Glutamatergic neuron (in vitro differentiated cells): ENCODE measurements at regions not wholly inside any gene's neighbourhood (a gene's known extent, or its start where the extent isn't known, plus 50 kb on each side); places are given as distances from the start of the nearest gene placed in this dataset.

Experiments used
- DNase-seq: peaks from one replicate; pipeline ENCODE4 v3.0.0; 2022
- H3K27ac Mint-ChIP-seq: one replicate; pipeline ENCODE4 v1.8.0; 2020; ENCODE audit warnings: mild to moderate bottlenecking, mixed read lengths, inconsistent platforms; ENCODE audit not compliant: unreplicated experiment
- H3K27me3 Mint-ChIP-seq: one replicate; pipeline ENCODE4 v1.8.0; 2020; ENCODE audit warnings: mild to moderate bottlenecking, moderate library complexity, mixed read lengths, inconsistent platforms; ENCODE audit not compliant: unreplicated experiment
- H3K36me3 Mint-ChIP-seq: one replicate; pipeline ENCODE4 v1.8.0; 2020; ENCODE audit warnings: mild to moderate bottlenecking, mixed read lengths, inconsistent platforms; ENCODE audit not compliant: unreplicated experiment
- H3K4me1 Mint-ChIP-seq: one replicate; pipeline ENCODE4 v1.8.0; 2020; ENCODE audit warnings: mild to moderate bottlenecking, low read depth, mixed read lengths, inconsistent platforms; ENCODE audit not compliant: unreplicated experiment
- H3K4me3 Mint-ChIP-seq: one replicate; pipeline ENCODE4 v1.8.0; 2020; ENCODE audit warnings: mild to moderate bottlenecking, mixed read lengths, inconsistent platforms; ENCODE audit not compliant: unreplicated experiment
- H3K9me3 Mint-ChIP-seq: one replicate; pipeline ENCODE4 v1.8.0; 2020; ENCODE audit warnings: mild to moderate bottlenecking, moderate library complexity, mixed read lengths, inconsistent platforms; ENCODE audit not compliant: unreplicated experiment
- CTCF ChIP-seq: fragments of 200-600 bp; sonication (generic); IDR thresholded peaks from one replicate; pipeline ENCODE4 v1.5.0; 2021; ENCODE audit not compliant: partially characterized antibody, unreplicated experiment

GRCh38 chr15:79608066-79608864, 176.1 kb downstream of the MINAR1 start:
- H3K27me3 Mint-ChIP-seq = no peaks in the 10 kb centered on the region
- H3K27ac Mint-ChIP-seq = no peak overlapping the region
- TF ChIP-seq CTCF = no peak
- peaks cover 11% of the 10 kb centered on the region for H3K4me1 Mint-ChIP-seq
- H3K36me3 Mint-ChIP-seq = peaks cover 5% of the 10 kb centered on the region
- DNase-seq = no peak
- H3K4me3 Mint-ChIP-seq = no peak overlapping the region
- no peaks in the 10 kb centered on the region for H3K9me3 Mint-ChIP-seq

GRCh38 chr15:79609506-79609905, 177.4 kb downstream of the MINAR1 start:
- Mint-ChIP-seq H3K36me3 (peaks cover 5% of the 10 kb centered on the region), H3K4me1 (peaks cover 9% of the 10 kb centered on the region), H3K4me3 (no peak overlapping the region), H3K27me3 (no peaks in the 10 kb centered on the region), H3K27ac (no peak overlapping the region), H3K9me3 (no peaks in the 10 kb centered on the region)
- TF ChIP-seq CTCF = no peak
- no peak for DNase-seq

- Mint-ChIP-seq H3K4me1 (peaks cover 6% of the 10 kb centered on the region), H3K4me3 (no peak overlapping the region), H3K9me3 (no peaks in the 10 kb centered on the region), H3K36me3 (peaks cover 5% of the 10 kb centered on the region), H3K27me3 (no peaks in the 10 kb centered on the region), H3K27ac (no peak overlapping the region)
- no peak for DNase-seq
- TF ChIP-seq CTCF = no peak
Measured at GRCh38 chr15:79610021-79610420, 177.9 kb downstream of the MINAR1 start.

- no peak overlapping the region for H3K4me3 Mint-ChIP-seq
- H3K4me1 Mint-ChIP-seq = no peaks in the 10 kb centered on the region
- no peaks in the 10 kb centered on the region for H3K27me3 Mint-ChIP-seq
- no peaks in the 10 kb centered on the region for H3K36me3 Mint-ChIP-seq
- TF ChIP-seq CTCF = no peak
- H3K9me3 Mint-ChIP-seq = no peaks in the 10 kb centered on the region
- no peak for DNase-seq
- H3K27ac Mint-ChIP-seq = no peak overlapping the region
Measured at GRCh38 chr15:79615754-79616153, 183.6 kb downstream of the MINAR1 start.

- H3K27me3 Mint-ChIP-seq = no peaks in the 10 kb centered on the region
- no peak for DNase-seq
- H3K4me3 Mint-ChIP-seq = no peak overlapping the region
- no peaks in the 10 kb centered on the region for H3K36me3 Mint-ChIP-seq
- H3K4me1 Mint-ChIP-seq = no peaks in the 10 kb centered on the region
- H3K27ac Mint-ChIP-seq = no peak overlapping the region
- TF ChIP-seq CTCF = no peak
- H3K9me3 Mint-ChIP-seq = no peaks in the 10 kb centered on the region
Measured at GRCh38 chr15:79617071-79617470, 184.9 kb downstream of the MINAR1 start.
